ENCODE measurements at regions not wholly inside any gene's neighbourhood (a gene's known extent, or its start where the extent isn't known, plus 50 kb on each side); places are given as distances from the start of the nearest gene placed in this dataset.

DNA sequence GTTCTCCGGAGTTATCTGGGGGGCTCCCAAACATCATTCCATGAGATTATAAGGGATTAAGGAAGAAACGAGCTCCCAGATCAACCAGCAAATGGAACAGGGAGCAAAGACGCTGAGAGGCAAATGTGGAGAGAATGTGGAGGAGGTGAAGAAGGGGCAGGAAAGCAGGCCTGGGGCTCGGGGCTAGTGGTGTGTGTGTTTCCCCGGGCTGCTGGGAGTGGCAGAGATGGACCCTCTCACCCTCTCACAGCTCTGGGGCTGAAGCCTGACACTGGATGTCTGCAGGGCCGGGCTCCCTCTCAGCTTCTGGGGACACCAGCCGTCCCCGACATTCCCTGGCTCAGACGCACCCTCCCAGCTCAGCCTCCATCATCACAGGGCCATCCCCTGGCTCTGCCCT is 212.6 kb downstream of the THBS2 start:
- WGBS, 2 experiments (ENCODE audit: extremely low coverage in 2 of 2, insufficient read length in 1 of 2), result 100% methylated on average over 1 of the region's 9 CpGs; no CpG with 5 or more reads in 1 of the 2 experiments
- Histone ChIP-seq H2AK5ac (ENCODE audit: low read depth, low read length) (no peak overlapping the region), H2AFZ (replicated peaks; ENCODE audit: low read length, poor library complexity) (no peak overlapping the region), H2BK15ac (ENCODE audit: low read depth, low read length) (no peak overlapping the region), H4K5ac (ENCODE audit: low read depth, low read length) (no peak overlapping the region), H2AK9ac (replicated peaks; ENCODE audit: low read depth, low read length, poor library complexity) (no peak overlapping the region), H3K9me3 (ENCODE audit: control insufficient read depth, insufficient read depth, low read length) (peaks cover 2% of the 10 kb centered on the region; the same call in 1 of the 2 replicates), H4K20me1 (ENCODE audit: insufficient read depth, low read length) (no peaks in the 10 kb centered on the region), H3K14ac (replicated peaks; ENCODE audit: low read depth, low read length) (no peak overlapping the region), H2BK120ac (ENCODE audit: low read depth, low read length) (no peak overlapping the region), H3K4me1 (ENCODE audit: control insufficient read depth, insufficient read depth, low read length) (no peaks in the 10 kb centered on the region), H3K9me1 (ENCODE audit: insufficient read depth, low read length) (no peaks in the 10 kb centered on the region), H2BK20ac (ENCODE audit: low read depth, low read length) (no peak overlapping the region), H4K8ac (ENCODE audit: low read depth in 2 of 2, low read length in 2 of 2) (no peak overlapping the region), H4K91ac (ENCODE audit: insufficient read depth, low read depth, low read length) (no peak overlapping the region), H3K4me2 (ENCODE audit: low read depth, low read length) (no peak overlapping the region), H3K27me3 (ENCODE audit: control insufficient read depth, insufficient read depth, low read length) (no peaks in the 10 kb centered on the region), H3K36me3 (ENCODE audit: control insufficient read depth, insufficient read depth, low read length) (no peaks in the 10 kb centered on the region), H3K4me3 (ENCODE audit: insufficient read depth, low read depth, low read length) (no peak overlapping the region), H3K9ac (ENCODE audit: low read depth, low read length) (no peak overlapping the region), H2BK5ac (ENCODE audit: low read depth, low read length, poor library complexity, severe bottlenecking) (no peak overlapping the region), H3K4ac (ENCODE audit: low read depth, low read length) (no peak overlapping the region), H3K23ac (ENCODE audit: low read depth, low read length) (no peak overlapping the region), H3K27ac (ENCODE audit: insufficient read depth, low read length) (no peak overlapping the region), H3K18ac (ENCODE audit: low read depth, low read length) (no peak overlapping the region), H3K56ac (ENCODE audit: extremely low read depth, insufficient read depth, low read length) (no peak overlapping the region), H3K79me1 (ENCODE audit: low read depth in 1 of 2, low read length in 2 of 2) (no peaks in the 10 kb centered on the region)
- intact Hi-C loops (cut with micrococcal nuclease), result no loop called here
- dilution Hi-C loops (cut with HindIII; ENCODE audit: low sequenced_read_pairs, unreplicated experiment), result no loop called here
- ATAC-seq (ENCODE audit: low read depth) (no peak), DNase-seq (no peak)
- CTCF ChIA-PET, result no interaction called here
- BruUV-seq (replicated peaks), result no TSS peak
- POLR2A ChIA-PET (ENCODE audit: unreplicated experiment), result no interaction called here
- in situ Hi-C loops (cut with MboI; ENCODE audit: low sequenced_read_pairs), result no loop called here
- no peak for TF ChIP-seq RAD21 (IDR thresholded peaks at IDR 0.05; ENCODE audit: low read length)
